ENCODE measurements at regions not wholly inside any gene's neighbourhood (a gene's known extent, or its start where the extent isn't known, plus 50 kb on each side); places are given as distances from the start of the nearest gene placed in this dataset.

DNA sequence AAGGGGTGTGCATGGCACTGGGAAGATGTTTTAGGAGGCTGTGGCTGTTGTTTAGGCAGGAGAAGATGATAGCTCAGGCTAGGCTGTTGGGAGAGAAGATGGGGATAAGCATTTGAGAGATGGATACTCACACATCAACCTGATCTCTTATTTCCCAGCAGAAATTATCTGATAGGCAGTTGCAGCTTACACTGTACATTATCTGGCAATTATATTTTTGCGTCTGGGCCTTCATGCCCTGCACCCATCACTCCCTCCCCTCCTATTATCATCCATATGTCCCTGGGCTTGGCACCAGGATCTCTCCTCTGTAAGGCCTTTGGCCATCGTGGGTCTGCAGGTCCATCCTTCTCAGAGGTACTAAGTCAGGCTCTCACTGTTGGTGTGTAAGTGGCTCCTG, 401.0 kb upstream of the EEF2KMT start:
- DNase-seq (ENCODE audit: low spot score) = no peak

- no peak for DNase-seq (ENCODE audit: low spot score)
These were observed 398.4 kb upstream of the EEF2KMT start for GRCh38 chr16:5496013-5496412.

GRCh38 chr16:5490499-5490898, 392.9 kb upstream of the EEF2KMT start:
- DNase-seq (ENCODE audit: low spot score) = peak; percentile 48

- DNase-seq (ENCODE audit: low spot score) = no peak
These were observed 391.0 kb upstream of the EEF2KMT start for GRCh38 chr16:5488581-5488980.

DNA sequence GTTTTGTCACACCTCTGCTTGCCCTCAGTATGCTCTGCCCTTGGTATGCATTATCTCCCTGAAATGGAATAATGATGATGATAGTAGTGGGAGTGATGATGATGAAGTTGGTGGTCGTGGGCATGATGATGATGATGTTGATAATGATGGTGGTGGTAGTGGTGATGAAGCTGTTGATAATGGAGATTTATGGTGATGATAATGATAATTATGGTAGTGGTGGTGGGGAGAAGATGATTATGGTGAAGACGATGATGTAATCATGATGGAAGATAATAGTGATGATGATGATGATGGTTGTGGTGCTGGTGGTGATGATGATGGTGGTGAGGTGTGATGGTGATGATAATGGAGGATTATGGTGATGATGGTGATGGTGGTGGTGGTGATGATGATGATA, 390.1 kb upstream of the EEF2KMT start:
- DNase-seq (ENCODE audit: low spot score) = no peak

DNA sequence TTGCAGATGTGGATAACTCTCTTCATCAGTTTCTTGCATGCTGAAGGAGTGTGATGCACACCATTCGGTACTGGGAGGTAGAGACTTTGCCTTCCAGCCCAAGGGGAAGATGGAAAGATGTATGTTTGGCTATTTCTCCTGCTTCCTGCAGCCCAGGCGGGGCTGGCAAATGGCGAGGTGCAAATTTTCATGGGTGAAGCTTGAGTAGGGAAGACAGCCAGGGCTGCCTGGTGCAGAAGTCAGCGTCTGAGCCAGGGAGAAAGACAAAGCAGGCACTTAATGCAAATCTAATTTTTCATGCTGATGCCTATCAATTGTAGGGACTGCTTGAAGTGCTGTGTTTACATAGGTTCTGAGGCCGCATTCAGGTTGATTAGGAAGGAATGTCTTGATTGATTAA, 384.7 kb upstream of the EEF2KMT start:
- no peak for DNase-seq (ENCODE audit: low spot score)

GRCh38 chr16:5480431-5481195, 383.0 kb upstream of the EEF2KMT start:
- no peak for DNase-seq (ENCODE audit: low spot score)

DNA sequence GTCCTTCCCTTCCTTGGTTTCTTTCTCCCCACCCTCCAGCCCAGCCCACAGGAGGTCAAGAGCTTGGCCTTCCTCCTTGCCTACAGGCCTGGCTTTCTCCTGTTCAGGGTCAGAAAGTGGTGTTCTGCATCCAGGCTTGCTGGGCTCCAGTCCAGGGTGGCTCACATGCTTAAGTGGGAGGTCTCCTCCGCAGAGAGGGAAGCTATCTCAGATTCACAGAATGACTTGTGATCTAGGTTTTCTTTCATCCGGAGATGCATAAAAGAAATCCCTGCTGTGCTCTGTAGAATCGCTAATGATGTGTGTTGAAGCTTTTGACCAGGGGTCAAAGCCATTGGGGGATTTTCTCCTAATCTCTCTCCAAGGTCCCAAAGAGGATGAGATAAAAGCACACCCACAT, 382.3 kb upstream of the EEF2KMT start:
- DNase-seq (ENCODE audit: low spot score) = no peak

DNA sequence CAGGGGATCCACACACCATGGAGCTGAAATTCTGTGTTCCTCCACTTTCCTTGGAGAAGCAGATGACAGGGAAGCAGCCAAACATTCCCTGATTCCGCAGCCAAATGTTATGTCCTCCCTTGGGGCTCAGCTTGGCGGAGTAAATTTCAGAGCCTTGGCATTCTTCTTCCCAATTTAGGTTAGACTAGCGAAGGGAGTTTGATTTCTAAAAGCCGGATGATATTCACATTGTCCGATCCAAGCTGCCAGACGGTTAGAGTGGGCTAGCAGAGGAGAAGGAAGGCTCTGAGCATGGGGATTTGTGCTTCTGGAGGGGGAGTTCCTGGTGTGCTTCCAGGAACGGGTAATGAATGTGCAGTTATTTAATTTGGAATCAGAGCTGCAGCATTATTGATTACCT, 380.4 kb upstream of the EEF2KMT start:
- DNase-seq (ENCODE audit: low spot score) = no peak

GRCh38 chr16:5477251-5477650, 379.7 kb upstream of the EEF2KMT start:
- DNase-seq (ENCODE audit: low spot score) = no peak

GRCh38 chr16:5472552-5472951, 375.0 kb upstream of the EEF2KMT start:
- no peak for DNase-seq (ENCODE audit: low spot score)

DNA sequence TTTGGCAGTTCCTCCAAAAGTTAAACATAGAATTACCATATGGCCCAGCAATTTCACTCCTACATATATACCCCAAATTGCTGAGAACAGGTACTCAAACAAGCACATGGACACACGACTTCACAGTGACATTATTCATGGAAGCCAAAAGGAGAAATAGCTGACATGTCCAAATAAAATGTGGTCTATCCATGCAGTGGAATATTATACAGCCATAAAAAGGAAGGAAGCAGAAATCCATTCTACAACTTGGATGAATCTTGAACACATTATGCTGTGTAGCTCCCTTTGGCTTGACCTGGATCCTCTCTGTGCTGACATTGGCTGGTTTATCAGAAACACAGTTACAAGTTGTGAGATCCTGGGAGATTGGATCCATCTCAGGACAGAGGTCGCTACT, 370.9 kb upstream of the EEF2KMT start:
- DNase-seq (ENCODE audit: low spot score) = no peak

DNA sequence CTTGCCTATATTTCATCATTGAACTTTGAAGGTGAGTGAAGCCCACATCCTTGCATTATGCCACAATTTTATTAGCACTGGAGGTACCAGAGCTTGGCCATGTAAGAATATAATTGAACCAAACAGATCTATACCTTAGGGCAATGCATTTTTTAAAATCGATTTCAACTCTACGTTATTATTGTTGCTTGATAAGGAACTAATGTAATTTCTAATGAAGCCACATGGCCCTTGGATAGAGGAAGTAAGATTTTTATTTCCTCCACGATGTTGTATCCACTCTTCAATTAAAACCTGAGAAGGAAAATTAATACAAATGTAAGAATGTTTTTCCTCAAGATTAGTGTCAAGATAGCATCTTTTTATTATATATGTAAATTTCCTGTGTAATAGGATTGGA, 370.0 kb upstream of the EEF2KMT start:
- DNase-seq (ENCODE audit: low spot score) = no peak

DNA sequence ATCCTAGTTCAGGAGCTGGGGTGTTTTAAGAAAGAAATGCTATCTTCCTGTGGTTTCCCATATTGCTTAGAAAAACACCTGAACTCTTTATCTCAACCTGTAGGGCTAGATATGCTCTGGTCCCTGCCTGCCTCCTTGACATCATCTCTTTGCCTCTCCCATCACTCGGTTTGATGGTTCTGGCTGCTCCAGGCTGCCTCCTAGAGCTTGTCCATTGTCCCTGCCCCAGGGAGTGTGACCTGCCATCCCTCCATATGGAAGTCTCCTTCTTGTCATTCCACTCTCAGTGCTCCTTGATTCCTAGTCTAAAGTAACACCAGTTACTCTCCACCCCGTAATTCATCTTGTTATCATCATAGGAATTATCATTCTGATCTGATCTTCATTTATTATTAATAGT, 369.0 kb upstream of the EEF2KMT start:
- DNase-seq (ENCODE audit: low spot score) = no peak

- no peak for DNase-seq (ENCODE audit: low spot score)
These were observed 368.1 kb upstream of the EEF2KMT start for GRCh38 chr16:5465714-5466113.

GRCh38 chr16:5463820-5464219, 366.2 kb upstream of the EEF2KMT start:
- DNase-seq (ENCODE audit: low spot score) = no peak

DNA sequence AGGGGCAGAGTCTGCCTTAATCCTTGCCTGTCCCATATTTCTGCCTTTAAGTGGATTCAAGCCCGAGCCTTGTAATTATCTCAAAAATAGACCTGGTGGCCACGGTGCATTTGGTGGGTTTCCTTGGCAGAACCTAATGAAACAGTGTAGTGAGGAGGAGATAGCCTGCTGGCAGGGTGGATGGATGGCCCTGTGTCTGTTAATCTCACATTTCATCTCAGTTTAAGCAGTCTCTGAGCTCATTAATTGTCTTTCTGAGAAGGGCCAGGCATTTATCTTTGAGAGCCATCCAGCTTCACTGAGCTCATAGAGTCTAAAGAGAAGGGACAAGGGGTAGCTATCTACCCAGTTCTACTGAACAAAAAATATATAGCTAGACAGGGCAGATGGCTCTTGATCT, 364.0 kb upstream of the EEF2KMT start:
- no peak for DNase-seq (ENCODE audit: low spot score)

DNA sequence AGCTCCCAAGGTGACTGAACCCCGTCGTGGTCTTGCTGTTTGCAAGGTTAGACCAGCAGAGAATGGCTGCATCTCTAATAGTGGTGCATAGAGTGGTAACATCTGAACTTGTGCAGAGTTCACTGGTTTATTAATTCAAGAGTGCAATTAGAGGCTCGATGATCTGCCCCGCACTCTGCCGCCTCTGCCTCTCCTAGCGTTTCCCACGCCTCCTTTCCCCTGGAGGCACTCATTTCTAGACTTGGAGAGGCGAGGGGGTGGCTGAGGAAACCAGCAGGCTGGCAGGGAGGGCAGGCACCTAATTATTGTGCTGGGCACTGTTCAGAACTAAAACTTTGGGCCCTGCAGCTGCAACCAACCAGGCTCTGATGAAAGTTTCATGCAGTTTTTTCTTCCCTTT, 363.5 kb upstream of the EEF2KMT start:
- DNase-seq (ENCODE audit: low spot score) = no peak

- DNase-seq (ENCODE audit: low spot score) = no peak
These were observed 363.1 kb upstream of the EEF2KMT start for GRCh38 chr16:5460701-5461100.

GRCh38 chr16:5459863-5460262, 362.3 kb upstream of the EEF2KMT start:
- DNase-seq (ENCODE audit: low spot score) = no peak

GRCh38 chr16:5455110-5455509, 357.5 kb upstream of the EEF2KMT start:
- no peak for DNase-seq (ENCODE audit: low spot score)

DNA sequence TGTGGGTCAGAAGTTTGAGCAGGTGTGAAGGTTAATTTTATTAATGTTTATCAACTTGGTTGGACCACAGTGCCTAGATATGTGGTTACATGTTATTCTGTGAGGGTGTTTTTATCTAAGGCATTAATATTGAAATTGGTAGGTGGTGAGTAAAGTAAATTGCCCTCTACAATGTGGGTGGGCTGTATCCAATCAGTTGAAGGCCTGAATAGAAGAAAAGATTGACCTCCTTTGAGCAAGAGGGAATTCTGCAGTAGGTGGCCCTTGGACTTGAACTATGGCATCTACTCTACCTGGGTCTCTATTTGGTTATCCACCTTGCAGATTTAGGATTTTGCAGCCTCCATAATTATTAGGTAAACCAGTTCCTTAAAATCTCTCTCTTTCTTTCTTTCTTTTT, 356.8 kb upstream of the EEF2KMT start:
- no peak for DNase-seq (ENCODE audit: low spot score)

- DNase-seq (ENCODE audit: low spot score) = no peak
These were observed 354.0 kb upstream of the EEF2KMT start for GRCh38 chr16:5451641-5452040.

Measured in HT-29 (cell line).